Ecto neural progenitor cell (in vitro differentiated cells): ENCODE measurements at regions not wholly inside any gene's neighbourhood (a gene's known extent, or its start where the extent isn't known, plus 50 kb on each side); places are given as distances from the start of the nearest gene placed in this dataset.
"Not testable (repeated sequence)": the region's sequence is repeated elsewhere in the genome, so short reads cannot be mapped to it uniquely, and the experiment has no call there.

ENCODE experiments used
- DNase-seq: peaks from one replicate; pipeline ENCODE4 v3.0.0-alpha.2; 2018; ENCODE audit warnings: low spot score

GRCh38 chr9:102941868-102942267, 53.3 kb upstream of the CYLC2 start:
- DNase-seq = no peak

- DNase-seq = no peak
Measured at GRCh38 chr9:102922526-102922925, 72.6 kb upstream of the CYLC2 start.

- no peak for DNase-seq
Measured at GRCh38 chr9:102911185-102911584, 83.9 kb upstream of the CYLC2 start.

GRCh38 chr9:102905795-102906194, 89.3 kb upstream of the CYLC2 start:
- DNase-seq = not testable (repeated sequence)

GRCh38 chr9:102892025-102892424, 103.1 kb upstream of the CYLC2 start:
- no peak for DNase-seq

GRCh38 chr9:102888747-102889146, 106.4 kb upstream of the CYLC2 start:
- not testable (repeated sequence) for DNase-seq

- no peak for DNase-seq
Measured at GRCh38 chr9:102875687-102876086, 119.4 kb upstream of the CYLC2 start.

- no peak for DNase-seq
Measured at GRCh38 chr9:102867488-102867887, 127.6 kb upstream of the CYLC2 start.

GRCh38 chr9:102862478-102862877, 132.7 kb upstream of the CYLC2 start:
- no peak for DNase-seq

GRCh38 chr9:102855641-102856040, 139.5 kb upstream of the CYLC2 start:
- DNase-seq = no peak

- no peak for DNase-seq
Measured at GRCh38 chr9:102845827-102846371, 149.2 kb upstream of the CYLC2 start.

GRCh38 chr9:102844716-102845115, 150.4 kb upstream of the CYLC2 start:
- no peak for DNase-seq

- no peak for DNase-seq
Measured at GRCh38 chr9:102842423-102842822, 152.7 kb upstream of the CYLC2 start.

- no peak for DNase-seq
Measured at GRCh38 chr9:102841376-102841775, 153.8 kb upstream of the CYLC2 start.

- no peak for DNase-seq
Measured at GRCh38 chr9:102840335-102840734, 154.8 kb upstream of the CYLC2 start.

- no peak for DNase-seq
Measured at GRCh38 chr9:102832814-102833213, 162.3 kb upstream of the CYLC2 start.

- no peak for DNase-seq
Measured at GRCh38 chr9:102796244-102796643, 198.9 kb upstream of the CYLC2 start.

GRCh38 chr9:102795532-102795931, 199.6 kb upstream of the CYLC2 start:
- no peak for DNase-seq

- DNase-seq = no peak
Measured at GRCh38 chr9:102779356-102779755, 215.8 kb upstream of the CYLC2 start.

GRCh38 chr9:102778746-102779145, 216.4 kb upstream of the CYLC2 start:
- DNase-seq = no peak

- DNase-seq = no peak
Measured at GRCh38 chr9:102770704-102771103, 224.4 kb upstream of the CYLC2 start.

- no peak for DNase-seq
Measured at GRCh38 chr9:102769307-102769706, 225.8 kb upstream of the CYLC2 start.

GRCh38 chr9:102768002-102768401, 227.1 kb upstream of the CYLC2 start:
- DNase-seq = no peak

- DNase-seq = no peak
Measured at GRCh38 chr9:102767076-102767475, 228.1 kb upstream of the CYLC2 start.

- DNase-seq = no peak
Measured at GRCh38 chr9:102740578-102740977, 254.6 kb upstream of the CYLC2 start.
